ENCODE measurements at regions not wholly inside any gene's neighbourhood (a gene's known extent, or its start where the extent isn't known, plus 50 kb on each side); places are given as distances from the start of the nearest gene placed in this dataset.

- no peak for DNase-seq (ENCODE audit: low read depth)
Observed at GRCh38 chr4:89422441-89422990, 114.9 kb upstream of the GPRIN3 start.

- DNase-seq (ENCODE audit: low read depth): no peak
Observed at GRCh38 chr4:89420507-89420906, 112.9 kb upstream of the GPRIN3 start.

- no peak for DNase-seq (ENCODE audit: low read depth)
Observed at GRCh38 chr4:89419111-89419695, 111.6 kb upstream of the GPRIN3 start.

GRCh38 chr4:89416960-89417359 is 109.4 kb upstream of the GPRIN3 start:
- no peak for DNase-seq (ENCODE audit: low read depth)

- no peak for DNase-seq (ENCODE audit: low read depth)
Observed at GRCh38 chr4:89413518-89413917, 105.9 kb upstream of the GPRIN3 start.

GRCh38 chr4:89411539-89412309 is 104.1 kb upstream of the GPRIN3 start:
- no peak for DNase-seq (ENCODE audit: low read depth)

GRCh38 chr4:89410687-89411086 is 103.1 kb upstream of the GPRIN3 start:
- no peak for DNase-seq (ENCODE audit: low read depth)

GRCh38 chr4:89404530-89404929 is 96.9 kb upstream of the GPRIN3 start:
- DNase-seq (ENCODE audit: low read depth): no peak

- DNase-seq (ENCODE audit: low read depth): no peak
Observed at GRCh38 chr4:89403826-89404225, 96.2 kb upstream of the GPRIN3 start.

- no peak for DNase-seq (ENCODE audit: low read depth)
Observed at GRCh38 chr4:89400287-89401035, 92.9 kb upstream of the GPRIN3 start.

- no peak for DNase-seq (ENCODE audit: low read depth)
Observed at GRCh38 chr4:89398644-89399043, 91.0 kb upstream of the GPRIN3 start.

- no peak for DNase-seq (ENCODE audit: low read depth)
Observed at GRCh38 chr4:89398146-89398545, 90.5 kb upstream of the GPRIN3 start.

GRCh38 chr4:89397441-89397840 is 89.8 kb upstream of the GPRIN3 start:
- DNase-seq (ENCODE audit: low read depth): no peak

GRCh38 chr4:89382439-89382838 is 74.8 kb upstream of the GPRIN3 start:
- no peak for DNase-seq (ENCODE audit: low read depth)

GRCh38 chr4:89380980-89381379 is 73.4 kb upstream of the GPRIN3 start:
- DNase-seq (ENCODE audit: low read depth): no peak

GRCh38 chr4:89379511-89380044 is 72.0 kb upstream of the GPRIN3 start:
- no peak for DNase-seq (ENCODE audit: low read depth)

- no peak for DNase-seq (ENCODE audit: low read depth)
Observed at GRCh38 chr4:89373394-89373793, 65.8 kb upstream of the GPRIN3 start.

- no peak for DNase-seq (ENCODE audit: low read depth)
Observed at GRCh38 chr4:89371614-89372013, 64.0 kb upstream of the GPRIN3 start.

- no peak for DNase-seq (ENCODE audit: low read depth)
Observed at GRCh38 chr4:89369581-89369980, 62.0 kb upstream of the GPRIN3 start.

GRCh38 chr4:89368861-89369260 is 61.3 kb upstream of the GPRIN3 start:
- no peak for DNase-seq (ENCODE audit: low read depth)

- no peak for DNase-seq (ENCODE audit: low read depth)
Observed at GRCh38 chr4:89365776-89366175, 58.2 kb upstream of the GPRIN3 start.

GRCh38 chr4:89365375-89365774 is 57.8 kb upstream of the GPRIN3 start:
- DNase-seq (ENCODE audit: low read depth): no peak

- no peak for DNase-seq (ENCODE audit: low read depth)
Observed at GRCh38 chr4:89364541-89364940, 56.9 kb upstream of the GPRIN3 start.
